Esophagus muscularis mucosa (tissue), 4 donors: ENCODE measurements at regions not wholly inside any gene's neighbourhood (a gene's known extent, or its start where the extent isn't known, plus 50 kb on each side); places are given as distances from the start of the nearest gene placed in this dataset.

ENCODE experiments used
- DNase-seq: peaks from one replicate; pipeline ENCODE4 v3.0.0-alpha.2; 2017; ENCODE audit errors: extremely low spot score
- H3K27ac ChIP-seq, 4 donors: fragments of 200-600 bp; sonication (generic); replicated peaks in 1 of 4; 1 replicate in 3 of 4; 2 replicates in 1 of 4; pipeline ENCODE4 v1.5.1; 2016 to 2019; ENCODE audit warnings: mild to moderate bottlenecking in 1 of 4
- H3K27me3 ChIP-seq, 4 donors: fragments of 200-600 bp; sonication (generic); one replicate each; pipeline versions ENCODE4 v1.5.1 to v1.6.0; 2016 to 2019
- H3K36me3 ChIP-seq, 4 donors: fragments of 200-600 bp; sonication (generic); one replicate each; pipeline ENCODE4 v1.5.1; 2016 to 2019
- H3K4me1 ChIP-seq, 4 donors: fragments of 200-600 bp; sonication (generic); one replicate each; pipeline ENCODE4 v1.5.1; 2016 to 2019
- H3K4me3 ChIP-seq, 4 donors: fragments of 200-600 bp; sonication (generic); 1 replicate in 2 of 4; 2 replicates in 2 of 4; pipeline ENCODE4 v1.5.1; 2016 to 2019; ENCODE audit warnings: mild to moderate bottlenecking in 4 of 4, moderate library complexity in 1 of 4
- H3K9me3 ChIP-seq, 4 donors: fragments of 200-600 bp; sonication (generic); 1 replicate in 3 of 4; 2 replicates in 1 of 4; pipeline ENCODE4 v1.5.1; 2016 to 2019
- EP300 ChIP-seq: sonication (generic); formaldehyde crosslinking; IDR thresholded peaks from one replicate; pipeline ENCODE4 v1.6.1; 2017; ENCODE audit warnings: antibody characterized with exemption
- POLR2A ChIP-seq: fragments of 450-650 bp; IDR thresholded peaks from one replicate; pipeline ENCODE4 v1.6.1; 2017; ENCODE audit warnings: antibody characterized with exemption, moderate library complexity, mild to moderate bottlenecking, low read depth
- POLR2AphosphoS5 ChIP-seq, 2 donors: sonication (generic); formaldehyde crosslinking; IDR thresholded peaks; one replicate each; pipeline ENCODE4 v1.6.1; 2017; ENCODE audit warnings: antibody characterized with exemption in 2 of 2
- WGBS: methylation state at CpG from one replicate; pipeline ENCODE4 v1.1.5; 2018; 5-methylcytosine and 5-hydroxymethylcytosine counted together
- intact Hi-C: fragments of 100-400 bp; cut with DNase I; formaldehyde crosslinking; loops from one replicate; pipeline ENCODE4 v1.15.1; 2023
- TF ChIP-seq, protein P1 (sequence below), 3 experiments: fragments of 200-600 bp in 2 of 3; fragments of 450-650 bp in 1 of 3; sonication (generic) in 2 of 3; IDR thresholded peaks; one replicate each; pipeline ENCODE4 v1.5.1; 2017 to 2019; ENCODE audit warnings: antibody characterized with exemption in 3 of 3, mild to moderate bottlenecking in 2 of 3, moderate library complexity in 1 of 3

GRCh38 chr11:87740968-87741367, 434.3 kb downstream of the RAB38 start:
- H3K4me1 ChIP-seq = no peaks in the 10 kb centered on the region
- WGBS = 84% methylated on average over 3 of the region's 3 CpGs
- intact Hi-C loops = no loop called here
- DNase-seq = no peak
- no peaks in the 10 kb centered on the region for H3K36me3 ChIP-seq
- no peaks in the 10 kb centered on the region for H3K27me3 ChIP-seq
- H3K27ac ChIP-seq = no peak overlapping the region
- TF ChIP-seq POLR2AphosphoS5 (IDR thresholded peaks at IDR 0.05) = no peak
- TF ChIP-seq POLR2A = no peak
- TF ChIP-seq, protein P1, sequence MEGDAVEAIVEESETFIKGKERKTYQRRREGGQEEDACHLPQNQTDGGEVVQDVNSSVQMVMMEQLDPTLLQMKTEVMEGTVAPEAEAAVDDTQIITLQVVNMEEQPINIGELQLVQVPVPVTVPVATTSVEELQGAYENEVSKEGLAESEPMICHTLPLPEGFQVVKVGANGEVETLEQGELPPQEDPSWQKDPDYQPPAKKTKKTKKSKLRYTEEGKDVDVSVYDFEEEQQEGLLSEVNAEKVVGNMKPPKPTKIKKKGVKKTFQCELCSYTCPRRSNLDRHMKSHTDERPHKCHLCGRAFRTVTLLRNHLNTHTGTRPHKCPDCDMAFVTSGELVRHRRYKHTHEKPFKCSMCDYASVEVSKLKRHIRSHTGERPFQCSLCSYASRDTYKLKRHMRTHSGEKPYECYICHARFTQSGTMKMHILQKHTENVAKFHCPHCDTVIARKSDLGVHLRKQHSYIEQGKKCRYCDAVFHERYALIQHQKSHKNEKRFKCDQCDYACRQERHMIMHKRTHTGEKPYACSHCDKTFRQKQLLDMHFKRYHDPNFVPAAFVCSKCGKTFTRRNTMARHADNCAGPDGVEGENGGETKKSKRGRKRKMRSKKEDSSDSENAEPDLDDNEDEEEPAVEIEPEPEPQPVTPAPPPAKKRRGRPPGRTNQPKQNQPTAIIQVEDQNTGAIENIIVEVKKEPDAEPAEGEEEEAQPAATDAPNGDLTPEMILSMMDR (IDR thresholded peaks at IDR 0.05) = no peak
- no peaks in the 10 kb centered on the region for H3K9me3 ChIP-seq
- no peak overlapping the region for H3K4me3 ChIP-seq

- DNase-seq = no peak
Measured at GRCh38 chr11:87740451-87740850, 434.8 kb downstream of the RAB38 start.

DNA sequence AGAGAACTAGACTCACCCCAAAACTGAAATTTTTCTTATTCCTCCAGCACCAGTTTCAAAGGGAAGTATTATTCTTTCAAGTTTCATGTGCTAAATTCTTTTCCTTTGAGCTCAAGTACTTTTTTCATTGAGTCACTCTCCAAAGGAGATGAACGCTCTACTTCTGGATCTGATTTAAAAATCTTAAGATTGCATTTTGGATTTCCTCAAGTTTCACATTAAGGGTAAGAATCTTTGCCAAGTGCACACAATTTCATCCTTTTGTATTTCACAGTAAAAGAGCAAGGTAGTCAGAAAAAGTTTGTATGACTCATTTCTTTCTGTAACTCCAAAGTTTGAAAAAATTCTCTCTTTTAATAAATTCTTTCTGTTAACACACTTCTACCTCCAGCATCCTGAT, 435.5 kb downstream of the RAB38 start:
- Histone ChIP-seq H3K4me3 (no peak overlapping the region), H3K36me3 (no peaks in the 10 kb centered on the region), H3K4me1 (no peaks in the 10 kb centered on the region), H3K27ac (no peak overlapping the region), H3K9me3 (no peaks in the 10 kb centered on the region), H3K27me3 (no peaks in the 10 kb centered on the region)
- intact Hi-C loops = no loop called here
- DNase-seq = no peak
- 44% methylated on average over 1 of the region's 1 CpG for WGBS
- TF ChIP-seq POLR2A (no peak), EP300 (no peak), POLR2AphosphoS5 (IDR thresholded peaks at IDR 0.05) (no peak)
- TF ChIP-seq, protein P1 (IDR thresholded peaks at IDR 0.05) = no peak

More at GRCh38 chr11:87740451-87740850, 434.8 kb downstream of the RAB38 start:
- intact Hi-C loops = no loop called here
- no peak overlapping the region for H3K4me3 ChIP-seq
- H3K27me3 ChIP-seq = no peaks in the 10 kb centered on the region
- H3K9me3 ChIP-seq = no peaks in the 10 kb centered on the region
- H3K36me3 ChIP-seq = no peaks in the 10 kb centered on the region
- H3K27ac ChIP-seq = no peak overlapping the region
- TF ChIP-seq EP300 = no peak
- no peak for TF ChIP-seq POLR2A
- TF ChIP-seq, protein P1 (IDR thresholded peaks at IDR 0.05) = no peak
- no peak for TF ChIP-seq POLR2AphosphoS5 (IDR thresholded peaks at IDR 0.05)
- no peaks in the 10 kb centered on the region for H3K4me1 ChIP-seq
- WGBS = 59% methylated on average over 2 of the region's 2 CpGs

GRCh38 chr11:87739261-87739660, 436.0 kb downstream of the RAB38 start:
- WGBS = 46% methylated on average over 2 of the region's 2 CpGs
- Histone ChIP-seq H3K36me3 (no peaks in the 10 kb centered on the region), H3K4me1 (no peaks in the 10 kb centered on the region), H3K27me3 (no peaks in the 10 kb centered on the region), H3K9me3 (no peaks in the 10 kb centered on the region), H3K4me3 (no peak overlapping the region), H3K27ac (no peak overlapping the region)
- no peak for DNase-seq
- intact Hi-C loops = no loop called here
- TF ChIP-seq POLR2A (no peak), POLR2AphosphoS5 (IDR thresholded peaks at IDR 0.05) (no peak), EP300 (no peak)
- TF ChIP-seq, protein P1 (IDR thresholded peaks at IDR 0.05) = no peak

DNA sequence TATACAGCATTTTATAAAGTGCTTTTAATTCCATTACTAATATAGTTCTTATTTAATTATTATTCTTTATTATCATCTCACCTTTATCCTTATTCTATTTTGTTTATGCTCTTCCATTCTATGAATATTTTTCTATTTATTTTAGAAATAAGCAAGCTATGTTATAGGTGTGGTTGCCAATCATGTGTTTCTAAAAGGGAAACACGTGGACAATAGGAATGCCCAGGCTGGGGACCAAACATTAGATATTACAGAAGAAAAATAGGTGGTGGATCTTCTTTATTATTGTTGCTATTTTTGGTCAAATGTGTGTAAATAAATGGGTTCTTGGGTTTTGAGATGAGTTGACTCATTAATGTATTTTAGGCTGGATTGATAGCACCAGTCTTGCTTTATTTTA, 438.3 kb downstream of the RAB38 start:
- WGBS = 78% methylated on average over 1 of the region's 1 CpG
- TF ChIP-seq POLR2AphosphoS5 (IDR thresholded peaks at IDR 0.05) (no peak), EP300 (no peak), POLR2A (no peak)
- TF ChIP-seq, protein P1 (IDR thresholded peaks at IDR 0.05) = no peak
- H3K27me3 ChIP-seq = no peaks in the 10 kb centered on the region

More for the DNA sequence above, 438.3 kb downstream of the RAB38 start:
- intact Hi-C loops = no loop called here
- H3K9me3 ChIP-seq = no peaks in the 10 kb centered on the region
- no peaks in the 10 kb centered on the region for H3K4me1 ChIP-seq
- H3K27ac ChIP-seq = no peak overlapping the region
- no peak for DNase-seq
- H3K36me3 ChIP-seq = no peaks in the 10 kb centered on the region
- H3K4me3 ChIP-seq = no peak overlapping the region
